ENCODE measurements at regions not wholly inside any gene's neighbourhood (a gene's known extent, or its start where the extent isn't known, plus 50 kb on each side); places are given as distances from the start of the nearest gene placed in this dataset.

DNA sequence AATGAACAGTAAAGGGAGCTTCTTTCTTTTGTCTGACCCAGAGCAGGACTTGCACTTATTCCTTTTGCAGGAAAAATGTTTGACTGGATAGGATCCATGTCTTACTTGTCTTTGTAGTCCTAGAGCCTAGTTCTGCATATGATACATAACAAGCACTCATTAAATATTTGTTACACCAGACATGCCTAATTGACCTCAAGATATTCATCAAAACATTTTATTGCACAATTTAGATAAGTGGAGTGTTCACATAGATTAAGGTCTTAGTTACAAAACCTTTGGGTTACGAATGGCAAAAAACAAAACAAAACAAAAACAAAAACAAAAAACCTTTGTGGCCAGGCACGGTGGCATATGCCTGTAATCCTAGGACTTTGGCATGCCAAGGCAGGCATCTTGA is 735.8 kb upstream of the NRSN1 start:
- Histone ChIP-seq H3K27me3 (ENCODE audit: insufficient read depth, low read length, poor library complexity, severe bottlenecking) (no peaks in the 10 kb centered on the region), H3K9me3 (ENCODE audit: low read length) (no peaks in the 10 kb centered on the region), H3K36me3 (ENCODE audit: insufficient read depth, low read length) (no peaks in the 10 kb centered on the region), H3K27ac (ENCODE audit: low read depth, low read length) (no peak overlapping the region), H3K4me3 (ENCODE audit: low read length) (no peak overlapping the region), H3K4me1 (ENCODE audit: insufficient read depth, low read length) (no peaks in the 10 kb centered on the region)
- ChIA-PET CTCF (no interaction called here), POLR2A (no interaction called here)
- Mint-ChIP-seq H3K27ac (no peak overlapping the region), H3K4me3 (no peak overlapping the region), H3K9me3 (peaks cover 1 to 29% (median 6%) of the 10 kb centered on the region in 5 donors), H3K27me3 (no peaks in the 10 kb centered on the region), H3K4me1 (no peaks in the 10 kb centered on the region), H3K36me3 (no peaks in the 10 kb centered on the region)
- no peak for DNase-seq

DNA sequence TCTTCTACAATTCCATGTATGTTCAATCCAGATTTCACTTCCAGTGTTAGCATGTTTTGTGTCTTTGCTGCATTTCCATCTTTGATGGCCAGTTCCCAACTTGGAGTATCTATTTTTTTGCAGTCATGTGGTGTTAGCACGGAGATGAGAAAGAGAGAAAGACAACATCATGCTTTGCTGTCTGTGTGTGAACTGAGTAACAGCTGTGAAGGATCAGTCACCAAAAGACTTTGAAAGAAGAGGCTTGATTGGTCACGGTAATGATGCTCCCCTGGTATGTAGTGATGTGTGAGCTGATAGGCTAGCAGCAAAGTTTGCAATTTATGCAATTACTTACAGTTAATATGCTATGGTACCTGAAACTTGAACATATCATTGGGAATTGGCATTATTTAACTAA is 731.3 kb upstream of the NRSN1 start:
- DNase-seq = no peak
- ChIA-PET POLR2A (no interaction called here), CTCF (no interaction called here)
- no peaks in the 10 kb centered on the region for H3K4me1 ChIP-seq (ENCODE audit: insufficient read depth, low read length)
- H3K36me3 ChIP-seq (ENCODE audit: insufficient read depth, low read length) = no peaks in the 10 kb centered on the region
- H3K27me3 ChIP-seq (ENCODE audit: insufficient read depth, low read length, poor library complexity, severe bottlenecking) = no peaks in the 10 kb centered on the region
- H3K27ac ChIP-seq (ENCODE audit: low read depth, low read length) = no peak overlapping the region
- Mint-ChIP-seq H3K9me3 (peaks cover 1 to 11% (median 4%) of the 10 kb centered on the region in 5 donors), H3K27ac (no peak overlapping the region), H3K27me3 (no peaks in the 10 kb centered on the region), H3K36me3 (no peaks in the 10 kb centered on the region), H3K4me1 (no peaks in the 10 kb centered on the region), H3K4me3 (no peak overlapping the region)
- H3K9me3 ChIP-seq (ENCODE audit: low read length) = no peaks in the 10 kb centered on the region
- H3K4me3 ChIP-seq (ENCODE audit: low read length) = no peak overlapping the region

DNA sequence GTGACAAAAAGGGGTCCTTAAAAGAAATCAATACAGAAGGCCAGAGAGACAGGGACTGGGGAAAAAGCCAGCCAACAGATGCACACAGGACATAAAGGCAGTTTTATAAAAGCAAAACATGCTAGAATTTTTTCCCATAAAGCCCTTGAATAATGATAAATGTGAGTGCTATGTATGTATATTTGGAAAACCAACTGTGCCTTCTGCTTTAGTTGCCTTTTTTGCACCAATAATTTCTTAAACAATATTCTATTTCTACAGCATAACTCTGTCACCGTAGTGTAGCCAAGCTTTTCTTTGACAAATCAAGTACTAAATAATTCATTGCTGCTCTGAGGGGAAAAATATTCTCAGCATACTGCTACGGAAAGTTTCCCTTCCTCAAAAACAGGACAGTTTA is 730.6 kb upstream of the NRSN1 start:
- no peak overlapping the region for H3K4me3 ChIP-seq (ENCODE audit: low read length)
- Mint-ChIP-seq H3K27me3 (no peaks in the 10 kb centered on the region), H3K9me3 (peaks cover 1 to 12% (median 4%) of the 10 kb centered on the region in 5 donors)

DNA sequence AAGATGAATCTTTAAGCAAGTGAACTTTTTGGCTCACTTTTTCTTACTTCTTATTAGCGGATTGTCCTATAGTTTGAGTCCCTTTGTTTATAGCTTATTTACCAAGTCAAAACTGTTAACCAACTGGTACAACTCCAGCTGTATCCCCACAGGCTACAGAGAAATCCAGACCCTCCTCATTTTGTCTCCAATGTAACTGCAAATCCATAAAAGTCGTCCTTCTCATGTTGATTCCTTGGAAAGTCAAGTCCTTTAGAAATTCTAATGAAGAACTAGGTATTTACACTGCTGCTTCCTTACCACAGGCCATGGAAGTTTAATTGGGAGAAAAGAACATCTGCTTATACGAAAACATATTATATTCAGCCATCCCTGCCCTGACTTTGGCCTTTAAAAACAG is 729.1 kb upstream of the NRSN1 start:
- ChIA-PET POLR2A (no interaction called here), CTCF (no interaction called here)
- no peaks in the 10 kb centered on the region for H3K4me1 Mint-ChIP-seq
- H3K9me3 Mint-ChIP-seq = peaks cover 0 to 4% (median 2%) of the 10 kb centered on the region in 5 donors
- H3K36me3 Mint-ChIP-seq = no peaks in the 10 kb centered on the region
- no peaks in the 10 kb centered on the region for H3K27me3 ChIP-seq (ENCODE audit: insufficient read depth, low read length, poor library complexity, severe bottlenecking)
- H3K27ac ChIP-seq (ENCODE audit: low read depth, low read length) = no peak overlapping the region
- H3K27ac Mint-ChIP-seq = no peak overlapping the region
- H3K4me1 ChIP-seq (ENCODE audit: insufficient read depth, low read length) = no peaks in the 10 kb centered on the region
- no peak overlapping the region for H3K4me3 ChIP-seq (ENCODE audit: low read length)
- no peak overlapping the region for H3K4me3 Mint-ChIP-seq
- peaks cover 5% of the 10 kb centered on the region for H3K9me3 ChIP-seq (ENCODE audit: low read length)
- no peak for DNase-seq
- no peaks in the 10 kb centered on the region for H3K27me3 Mint-ChIP-seq
- no peaks in the 10 kb centered on the region for H3K36me3 ChIP-seq (ENCODE audit: insufficient read depth, low read length)

More for the DNA sequence above, 730.6 kb upstream of the NRSN1 start:
- H3K4me3 Mint-ChIP-seq = no peak overlapping the region
- CTCF ChIA-PET = no interaction called here
- H3K36me3 Mint-ChIP-seq = no peaks in the 10 kb centered on the region
- Histone ChIP-seq H3K27ac (ENCODE audit: low read depth, low read length) (no peak overlapping the region), H3K9me3 (ENCODE audit: low read length) (no peaks in the 10 kb centered on the region), H3K4me1 (ENCODE audit: insufficient read depth, low read length) (no peaks in the 10 kb centered on the region), H3K36me3 (ENCODE audit: insufficient read depth, low read length) (no peaks in the 10 kb centered on the region), H3K27me3 (ENCODE audit: insufficient read depth, low read length, poor library complexity, severe bottlenecking) (no peaks in the 10 kb centered on the region)
- H3K27ac Mint-ChIP-seq = no peak overlapping the region
- DNase-seq = no peak
- H3K4me1 Mint-ChIP-seq = no peaks in the 10 kb centered on the region
- POLR2A ChIA-PET = no interaction called here

DNA sequence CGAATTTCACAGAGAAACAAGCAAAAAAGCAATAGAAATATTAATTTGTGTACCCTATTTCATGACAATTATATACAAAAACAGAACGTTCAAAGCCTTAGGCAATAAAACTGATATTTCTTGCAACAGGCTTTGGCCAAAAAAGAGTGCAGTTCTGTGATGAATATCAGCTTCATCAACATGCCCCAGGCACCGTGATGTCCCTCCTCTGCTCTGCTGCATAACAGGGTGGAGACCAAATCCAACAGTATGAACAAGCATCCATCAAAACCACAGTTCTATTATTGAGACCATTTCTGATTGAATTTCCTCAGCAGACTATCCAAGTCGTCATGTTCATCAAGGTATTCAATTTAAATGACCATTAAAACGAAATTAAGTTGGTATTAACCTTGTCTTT is 722.6 kb upstream of the NRSN1 start:
- no peaks in the 10 kb centered on the region for H3K36me3 ChIP-seq (ENCODE audit: insufficient read depth, low read length)
- ChIA-PET POLR2A (no interaction called here), CTCF (no interaction called here)
- Mint-ChIP-seq H3K4me3 (no peak overlapping the region), H3K27me3 (no peaks in the 10 kb centered on the region), H3K4me1 (no peaks in the 10 kb centered on the region), H3K27ac (no peak overlapping the region), H3K36me3 (no peaks in the 10 kb centered on the region), H3K9me3 (peaks cover 0 to 11% (median 2%) of the 10 kb centered on the region in 5 donors)
- H3K4me3 ChIP-seq (ENCODE audit: low read length) = no peak overlapping the region
- H3K9me3 ChIP-seq (ENCODE audit: low read length) = peaks cover 5% of the 10 kb centered on the region
- DNase-seq = no peak
- no peaks in the 10 kb centered on the region for H3K4me1 ChIP-seq (ENCODE audit: insufficient read depth, low read length)
- no peaks in the 10 kb centered on the region for H3K27me3 ChIP-seq (ENCODE audit: insufficient read depth, low read length, poor library complexity, severe bottlenecking)
- H3K27ac ChIP-seq (ENCODE audit: low read depth, low read length) = no peak overlapping the region

DNA sequence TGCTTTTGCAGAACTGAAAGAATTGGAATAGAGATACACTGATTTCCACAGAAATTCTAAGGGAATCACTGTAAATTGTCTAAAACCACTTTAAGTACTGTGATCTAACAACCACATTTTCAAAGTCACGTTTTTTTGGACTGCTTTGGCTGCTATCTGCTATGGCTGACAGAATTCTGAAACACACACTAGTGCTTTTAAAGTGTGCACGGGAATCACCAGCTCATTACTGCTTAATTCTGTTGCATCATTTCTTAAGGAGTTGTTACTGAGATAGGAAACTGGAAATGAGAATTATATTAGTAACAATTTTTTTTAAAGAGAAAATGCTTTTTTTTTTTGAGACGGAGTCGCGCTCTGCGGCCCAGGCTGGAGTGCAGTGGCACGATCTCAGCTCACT is 716.5 kb upstream of the NRSN1 start:
- no peaks in the 10 kb centered on the region for H3K9me3 ChIP-seq (ENCODE audit: low read length)
- Mint-ChIP-seq H3K4me3 (no peak overlapping the region), H3K4me1 (no peaks in the 10 kb centered on the region), H3K27ac (no peak overlapping the region), H3K9me3 (peaks cover 0 to 11% (median 7%) of the 10 kb centered on the region in 5 donors), H3K27me3 (no peaks in the 10 kb centered on the region), H3K36me3 (no peaks in the 10 kb centered on the region)
- POLR2A ChIA-PET = no interaction called here
- no peak overlapping the region for H3K27ac ChIP-seq (ENCODE audit: low read depth, low read length)
- CTCF ChIA-PET = no interaction called here
- no peaks in the 10 kb centered on the region for H3K27me3 ChIP-seq (ENCODE audit: insufficient read depth, low read length, poor library complexity, severe bottlenecking)
- no peak overlapping the region for H3K4me3 ChIP-seq (ENCODE audit: low read length)
- H3K36me3 ChIP-seq (ENCODE audit: insufficient read depth, low read length) = no peaks in the 10 kb centered on the region
- no peaks in the 10 kb centered on the region for H3K4me1 ChIP-seq (ENCODE audit: insufficient read depth, low read length)
- no peak for DNase-seq

DNA sequence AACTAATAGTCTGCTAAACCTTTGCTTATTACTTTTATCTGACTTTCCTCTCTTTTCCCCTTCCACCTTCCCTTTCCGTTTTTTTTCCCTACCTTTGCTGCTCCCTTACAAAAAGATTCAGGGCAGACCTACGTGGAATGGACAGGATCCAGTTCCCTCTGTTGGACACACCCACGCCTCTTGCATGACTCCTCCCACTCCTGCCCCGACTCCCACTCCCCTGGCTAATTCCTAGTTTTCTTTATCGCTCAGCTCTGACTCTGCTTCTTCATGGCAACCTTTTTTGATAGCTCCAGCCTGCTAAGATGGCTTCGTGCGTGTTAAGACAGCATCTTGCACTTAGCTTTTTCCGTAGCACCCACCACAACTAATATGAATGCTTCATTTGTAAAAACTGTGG is 715.6 kb upstream of the NRSN1 start:
- no peaks in the 10 kb centered on the region for H3K27me3 ChIP-seq (ENCODE audit: insufficient read depth, low read length, poor library complexity, severe bottlenecking)
- Mint-ChIP-seq H3K4me1 (no peaks in the 10 kb centered on the region), H3K27me3 (no peaks in the 10 kb centered on the region), H3K27ac (no peak overlapping the region), H3K36me3 (no peaks in the 10 kb centered on the region), H3K4me3 (no peak overlapping the region), H3K9me3 (peaks cover 0 to 11% (median 7%) of the 10 kb centered on the region in 5 donors)
- H3K4me3 ChIP-seq (ENCODE audit: low read length) = no peak overlapping the region
- no peak for DNase-seq
- no peaks in the 10 kb centered on the region for H3K9me3 ChIP-seq (ENCODE audit: low read length)
- POLR2A ChIA-PET = no interaction called here
- H3K36me3 ChIP-seq (ENCODE audit: insufficient read depth, low read length) = no peaks in the 10 kb centered on the region
- H3K27ac ChIP-seq (ENCODE audit: low read depth, low read length) = no peak overlapping the region
- CTCF ChIA-PET = no interaction called here
- H3K4me1 ChIP-seq (ENCODE audit: insufficient read depth, low read length) = no peaks in the 10 kb centered on the region

DNA sequence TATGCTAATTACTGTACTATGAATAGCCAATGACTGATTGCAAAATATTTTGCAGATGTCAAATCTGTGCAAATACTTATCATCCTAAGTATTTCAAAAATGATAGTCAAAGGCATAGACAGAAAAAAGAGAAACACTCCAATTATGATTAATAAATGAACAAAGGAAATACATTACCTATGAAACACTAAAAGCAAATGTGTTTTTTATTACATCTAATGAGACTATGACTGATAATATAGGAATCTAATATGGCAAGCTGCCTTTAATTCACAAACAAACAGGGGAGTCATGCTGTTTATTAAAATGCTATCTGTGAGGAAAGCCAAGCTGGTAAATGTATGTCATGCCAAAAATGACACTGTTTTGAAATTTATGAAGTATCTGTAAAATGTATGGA is 713.2 kb upstream of the NRSN1 start:
- ChIA-PET POLR2A (no interaction called here), CTCF (no interaction called here)
- no peaks in the 10 kb centered on the region for H3K27me3 Mint-ChIP-seq
- H3K4me1 Mint-ChIP-seq = no peaks in the 10 kb centered on the region
- Histone ChIP-seq H3K9me3 (ENCODE audit: low read length) (no peaks in the 10 kb centered on the region), H3K4me3 (ENCODE audit: low read length) (no peak overlapping the region), H3K36me3 (ENCODE audit: insufficient read depth, low read length) (no peaks in the 10 kb centered on the region), H3K4me1 (ENCODE audit: insufficient read depth, low read length) (no peaks in the 10 kb centered on the region), H3K27me3 (ENCODE audit: insufficient read depth, low read length, poor library complexity, severe bottlenecking) (no peaks in the 10 kb centered on the region), H3K27ac (ENCODE audit: low read depth, low read length) (no peak overlapping the region)
- peaks cover 0 to 11% (median 8%) of the 10 kb centered on the region in 5 donors for H3K9me3 Mint-ChIP-seq
- H3K36me3 Mint-ChIP-seq = no peaks in the 10 kb centered on the region
- H3K27ac Mint-ChIP-seq = no peak overlapping the region
- no peak for DNase-seq
- no peak overlapping the region for H3K4me3 Mint-ChIP-seq

DNA sequence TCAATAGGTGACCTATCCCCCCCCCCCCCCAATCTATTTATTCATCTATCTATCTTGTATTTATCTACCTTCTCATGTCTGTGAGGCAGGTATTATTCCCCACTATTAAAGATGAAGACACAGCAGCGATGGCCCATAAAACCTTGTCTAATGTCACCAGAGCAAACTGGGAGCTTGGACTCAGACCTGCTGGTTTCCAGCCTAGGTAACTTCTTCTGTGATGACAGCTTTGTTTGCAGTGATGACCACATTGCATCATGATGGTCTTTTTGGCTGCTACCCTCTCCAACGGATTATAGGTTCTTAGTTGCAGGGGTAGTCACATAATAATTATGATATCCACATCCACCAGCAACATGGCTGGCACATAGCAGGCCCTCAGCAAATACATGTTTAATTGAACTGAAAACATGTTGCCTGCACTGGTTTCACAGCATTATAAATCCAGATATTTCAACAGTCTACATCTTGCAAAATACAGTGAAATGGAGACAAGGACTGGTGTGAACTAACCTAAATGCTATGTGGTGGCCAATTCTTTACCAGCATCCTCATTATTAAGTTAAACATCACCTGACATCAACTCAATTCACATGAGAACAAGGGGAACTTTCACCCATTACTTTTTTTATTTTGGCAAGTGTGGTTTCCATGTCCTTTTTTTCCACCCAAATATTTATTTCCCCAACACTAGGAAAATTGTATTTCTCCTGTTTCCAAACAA is 712.5 kb upstream of the NRSN1 start:
- Mint-ChIP-seq H3K27me3 (no peaks in the 10 kb centered on the region), H3K36me3 (no peaks in the 10 kb centered on the region), H3K27ac (no peak overlapping the region), H3K4me1 (no peaks in the 10 kb centered on the region), H3K9me3 (peaks cover 0 to 9% (median 8%) of the 10 kb centered on the region in 5 donors), H3K4me3 (no peak overlapping the region)
- no peaks in the 10 kb centered on the region for H3K4me1 ChIP-seq (ENCODE audit: insufficient read depth, low read length)
- CTCF ChIA-PET = no interaction called here
- POLR2A ChIA-PET = no interaction called here
- H3K9me3 ChIP-seq (ENCODE audit: low read length) = no peaks in the 10 kb centered on the region
- no peak for DNase-seq
- no peak overlapping the region for H3K27ac ChIP-seq (ENCODE audit: low read depth, low read length)
- H3K27me3 ChIP-seq (ENCODE audit: insufficient read depth, low read length, poor library complexity, severe bottlenecking) = no peaks in the 10 kb centered on the region
- H3K36me3 ChIP-seq (ENCODE audit: insufficient read depth, low read length) = no peaks in the 10 kb centered on the region
- no peak overlapping the region for H3K4me3 ChIP-seq (ENCODE audit: low read length)

Measured in CD8-positive, alpha-beta memory T cell (primary cell).